ENCODE measurements at regions not wholly inside any gene's neighbourhood (a gene's known extent, or its start where the extent isn't known, plus 50 kb on each side); places are given as distances from the start of the nearest gene placed in this dataset.

DNA sequence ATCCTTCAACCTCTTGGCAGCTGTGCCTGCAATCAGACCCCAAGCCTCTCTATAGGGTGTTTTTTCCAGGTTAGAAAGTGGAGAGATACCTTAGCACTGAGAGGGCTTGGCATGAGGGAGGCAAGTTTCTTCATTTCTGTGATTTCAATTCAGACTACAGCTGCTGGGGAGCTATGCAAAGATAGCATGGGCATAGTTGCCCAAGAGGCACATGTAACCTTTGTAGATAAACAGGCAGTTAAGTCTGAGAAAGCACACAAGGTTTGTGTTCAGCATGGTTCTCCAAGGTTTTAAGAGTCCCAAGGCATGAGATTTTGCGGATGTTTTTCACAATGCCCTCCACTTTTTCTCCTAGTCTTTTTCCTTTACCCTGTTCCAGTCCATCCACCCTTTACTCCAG lies 385.0 kb upstream of the ETAA1 start:
- TF ChIP-seq GATA3 (IDR thresholded peaks at IDR 0.05; ENCODE audit: low read depth, low read length) = no peak
- no peak for TF ChIP-seq GATA2 (IDR thresholded peaks at IDR 0.05; ENCODE audit: low read depth, low read length)

All from SH-SY5Y (cell line).